Mesenchymal stem cell (in vitro differentiated cells and primary cell): ENCODE measurements at regions not wholly inside any gene's neighbourhood (a gene's known extent, or its start where the extent isn't known, plus 50 kb on each side); places are given as distances from the start of the nearest gene placed in this dataset.

Source experiments
- DNase-seq: peaks from one replicate; pipeline ENCODE4 v3.0.0-alpha.2; 2013
- H2AFZ ChIP-seq: one replicate; pipeline ENCODE4 v1.6.1; 2013; ENCODE audit warnings: low read depth, mild to moderate bottlenecking, control low read depth, inconsistent platforms, low read length, moderate library complexity
- H2AK5ac ChIP-seq: 2 replicates; pipeline ENCODE4 v1.6.1; 2013; ENCODE audit warnings: low read length, moderate library complexity, mild to moderate bottlenecking, inconsistent platforms; ENCODE audit not compliant: severe bottlenecking
- H2BK120ac ChIP-seq: one replicate; pipeline ENCODE4 v1.6.1; 2013; ENCODE audit warnings: low read depth, mild to moderate bottlenecking, inconsistent platforms, low read length, moderate library complexity
- H2BK12ac ChIP-seq, 2 experiments: one replicate each; pipeline ENCODE4 v1.6.1; 2013; ENCODE audit warnings: inconsistent platforms in 2 of 2, low read length in 2 of 2, mild to moderate bottlenecking in 2 of 2, moderate library complexity in 2 of 2, control low read depth in 1 of 2
- H2BK15ac ChIP-seq: one replicate; pipeline ENCODE4 v1.6.1; 2013; ENCODE audit warnings: mild to moderate bottlenecking, low read depth, inconsistent platforms; ENCODE audit not compliant: poor library complexity, severe bottlenecking
- H2BK5ac ChIP-seq: 2 replicates; pipeline ENCODE4 v1.6.1; 2013; ENCODE audit warnings: low read depth, mild to moderate bottlenecking, low read length, control low read depth, inconsistent platforms; ENCODE audit not compliant: poor library complexity, severe bottlenecking
- H3K14ac ChIP-seq, 2 experiments: one replicate each; pipeline ENCODE4 v1.6.1; 2013; ENCODE audit warnings: inconsistent platforms in 2 of 2, low read length in 2 of 2, control low read depth in 1 of 2, mild to moderate bottlenecking in 1 of 2, moderate library complexity in 1 of 2
- H3K18ac ChIP-seq, 2 experiments: one replicate each; pipeline ENCODE4 v1.6.1; 2013; ENCODE audit warnings: inconsistent platforms in 2 of 2, low read length in 2 of 2, control low read depth in 1 of 2, low read depth in 1 of 2, mild to moderate bottlenecking in 1 of 2
- H3K23ac ChIP-seq, 2 experiments: one replicate each; pipeline ENCODE4 v1.6.1; 2013; ENCODE audit warnings: inconsistent platforms in 2 of 2, low read length in 2 of 2, mild to moderate bottlenecking in 2 of 2, moderate library complexity in 2 of 2, control low read depth in 1 of 2
- H3K27ac ChIP-seq: 2 replicates; pipeline ENCODE4 v1.5.1; 2013; ENCODE audit warnings: mild to moderate bottlenecking, moderate library complexity, low read length, control low read depth, inconsistent platforms; ENCODE audit not compliant: poor library complexity, severe bottlenecking
- H3K27me3 ChIP-seq, 2 experiments: 2 replicates each; pipeline versions ENCODE4 v1.6.1 to v1.7.0; 2013; ENCODE audit warnings: low read length in 2 of 2, mild to moderate bottlenecking in 2 of 2, moderate library complexity in 2 of 2, control low read depth in 1 of 2, inconsistent platforms in 1 of 2; ENCODE audit not compliant: control insufficient read depth in 1 of 2, insufficient read depth in 1 of 2
- H3K36me3 ChIP-seq, 2 experiments: 2 replicates each; pipeline versions ENCODE4 v1.6.1 to v1.7.0; 2013; ENCODE audit warnings: low read length in 2 of 2, control low read depth in 1 of 2, inconsistent platforms in 1 of 2, low read depth in 1 of 2, mild to moderate bottlenecking in 1 of 2; ENCODE audit not compliant: insufficient read depth in 2 of 2, control insufficient read depth in 1 of 2
- H3K4ac ChIP-seq, 2 experiments: one replicate each; pipeline ENCODE4 v1.6.1; 2013; ENCODE audit warnings: inconsistent platforms in 2 of 2, low read length in 2 of 2, mild to moderate bottlenecking in 2 of 2, moderate library complexity in 2 of 2, control low read depth in 1 of 2, low read depth in 1 of 2
- H3K4me1 ChIP-seq: 2 replicates; pipeline ENCODE4 v1.6.1; 2013; ENCODE audit warnings: low read depth, low read length, control low read depth; ENCODE audit not compliant: control insufficient read depth, insufficient read depth
- H3K4me2 ChIP-seq: 2 replicates; pipeline ENCODE4 v1.6.1; 2013; ENCODE audit warnings: low read length, mild to moderate bottlenecking, inconsistent platforms; ENCODE audit not compliant: poor library complexity, severe bottlenecking
- H3K4me3 ChIP-seq, 2 experiments: 2 replicates each; pipeline versions ENCODE4 v1.5.1 to v1.7.0; 2013; ENCODE audit warnings: low read length in 2 of 2, mild to moderate bottlenecking in 2 of 2, control low read depth in 1 of 2, low read depth in 1 of 2; ENCODE audit not compliant: insufficient read depth in 1 of 2
- H3K79me1 ChIP-seq: replicated peaks from 2 replicates; pipeline ENCODE4 v1.6.1; 2013; ENCODE audit warnings: mild to moderate bottlenecking, control low read depth, low read length, inconsistent platforms; ENCODE audit not compliant: poor library complexity, severe bottlenecking
- H3K9ac ChIP-seq: 2 replicates; pipeline ENCODE4 v1.7.0; 2013; ENCODE audit warnings: mild to moderate bottlenecking, low read length, moderate library complexity
- H3K9me3 ChIP-seq: 2 replicates; pipeline ENCODE4 v1.7.0; 2013; ENCODE audit warnings: mild to moderate bottlenecking, low read length; ENCODE audit not compliant: control insufficient read depth
- H4K8ac ChIP-seq: one replicate; pipeline ENCODE4 v1.6.1; 2013; ENCODE audit warnings: inconsistent platforms, mild to moderate bottlenecking, low read length, moderate library complexity
- H4K91ac ChIP-seq: one replicate; pipeline ENCODE4 v1.6.1; 2013; ENCODE audit warnings: mild to moderate bottlenecking, low read length, inconsistent platforms
- WGBS: methylation state at CpG from one replicate; pipeline ENCODE4 v1.1.7; 2013; ENCODE audit warnings: mixed read lengths; 5-methylcytosine and 5-hydroxymethylcytosine counted together

DNA sequence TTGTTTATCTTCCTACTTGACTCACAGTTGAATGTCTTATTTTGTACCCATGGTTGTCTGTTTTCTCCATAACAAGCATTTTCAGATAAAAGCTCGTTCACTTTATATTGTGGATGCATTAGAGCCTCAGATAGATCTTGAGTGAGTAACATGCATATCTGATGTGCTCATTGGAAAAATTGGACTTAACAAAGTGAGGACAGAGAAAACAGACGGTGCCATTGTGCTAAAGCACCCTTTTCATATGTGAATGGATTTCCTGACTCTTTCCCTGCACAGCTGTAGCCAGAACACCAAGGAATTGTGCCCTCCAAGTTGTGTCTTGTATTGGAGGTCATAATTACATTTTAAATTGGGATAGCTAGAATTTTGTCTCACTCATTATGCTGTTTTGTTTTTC is 325.8 kb upstream of the MEF2C start:
- Histone ChIP-seq H3K9me3 (no peaks in the 10 kb centered on the region), H3K23ac (no peak overlapping the region), H3K9ac (no peak overlapping the region), H3K27ac (no peak overlapping the region), H4K91ac (no peak overlapping the region), H4K8ac (no peak overlapping the region), H3K79me1 (no peaks in the 10 kb centered on the region), H2BK12ac (no peak overlapping the region), H3K18ac (no peak overlapping the region), H3K4me2 (no peak overlapping the region), H3K4ac (no peak overlapping the region), H3K4me3 (no peak overlapping the region), H3K27me3 (no peaks in the 10 kb centered on the region), H2BK15ac (no peak overlapping the region), H2BK5ac (no peak overlapping the region), H3K36me3 (no peaks in the 10 kb centered on the region), H2AK5ac (no peak overlapping the region), H3K14ac (no peak overlapping the region), H3K4me1 (no peaks in the 10 kb centered on the region), H2AFZ (no peak overlapping the region), H2BK120ac (no peak overlapping the region)
- 65% methylated on average over 2 of the region's 2 CpGs for WGBS
- DNase-seq, result no peak

DNA sequence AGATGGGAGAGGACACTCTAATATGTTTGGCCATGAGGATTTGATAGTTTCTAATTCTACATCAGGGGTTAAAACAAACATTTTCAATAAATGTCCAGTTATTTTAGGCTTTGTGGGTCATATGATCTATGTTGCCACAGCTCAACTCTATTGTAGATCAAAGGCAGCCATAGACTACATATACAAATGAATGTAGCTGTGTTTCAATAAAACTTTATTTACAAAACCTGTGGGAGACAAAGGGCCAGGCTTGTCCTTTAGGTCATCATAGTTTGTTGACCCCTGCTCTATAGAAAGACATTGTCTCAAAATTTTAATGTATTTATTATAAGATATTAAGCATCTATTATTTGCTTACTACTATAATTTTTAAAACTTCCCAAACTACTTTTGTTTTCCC is 325.4 kb upstream of the MEF2C start:
- H2BK15ac ChIP-seq, result no peak overlapping the region

DNA sequence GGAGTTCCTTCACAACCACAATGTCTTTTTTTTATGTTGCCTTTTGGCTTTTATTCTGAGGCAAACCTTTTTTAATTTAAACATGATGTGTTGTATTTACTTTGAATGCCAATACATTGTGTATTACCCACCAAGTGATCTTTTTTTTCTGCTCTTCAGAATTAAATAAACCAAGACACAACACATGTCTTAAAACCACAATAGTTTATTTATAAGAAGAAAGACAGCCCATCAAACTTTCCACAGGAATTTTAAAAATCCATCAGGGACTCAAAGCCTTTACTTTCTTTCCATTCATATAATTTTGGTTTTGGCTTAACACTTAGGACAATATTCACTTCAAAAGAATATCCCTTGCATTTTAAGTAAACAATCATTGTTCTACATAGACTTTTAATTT is 321.8 kb upstream of the MEF2C start:
- no peak for DNase-seq
- no peak overlapping the region for H2BK15ac ChIP-seq
- H2BK5ac ChIP-seq, result no peak overlapping the region
- H3K36me3 ChIP-seq, result no peaks in the 10 kb centered on the region
- no peaks in the 10 kb centered on the region for H3K79me1 ChIP-seq
- no peak overlapping the region for H3K27ac ChIP-seq
- no peaks in the 10 kb centered on the region for H3K4me1 ChIP-seq
- no peak overlapping the region for H3K4ac ChIP-seq
- no peak overlapping the region for H3K18ac ChIP-seq
- H3K4me2 ChIP-seq, result no peak overlapping the region
- no peak overlapping the region for H3K14ac ChIP-seq
- no peak overlapping the region for H2AK5ac ChIP-seq
- H3K9me3 ChIP-seq, result peaks cover 9% of the 10 kb centered on the region
- no peaks in the 10 kb centered on the region for H3K27me3 ChIP-seq
- no peak overlapping the region for H3K23ac ChIP-seq
- H4K91ac ChIP-seq, result no peak overlapping the region
- H2BK120ac ChIP-seq, result no peak overlapping the region
- no peak overlapping the region for H4K8ac ChIP-seq
- no peak overlapping the region for H3K4me3 ChIP-seq
- H2AFZ ChIP-seq, result no peak overlapping the region
- H3K9ac ChIP-seq, result no peak overlapping the region
- no peak overlapping the region for H2BK12ac ChIP-seq

More for the DNA sequence above, 325.4 kb upstream of the MEF2C start:
- Histone ChIP-seq H3K4me2 (no peak overlapping the region), H4K8ac (no peak overlapping the region), H3K4me1 (no peaks in the 10 kb centered on the region), H4K91ac (no peak overlapping the region), H3K4ac (no peak overlapping the region), H2AK5ac (no peak overlapping the region), H3K79me1 (no peaks in the 10 kb centered on the region), H2BK120ac (no peak overlapping the region), H3K9me3 (no peaks in the 10 kb centered on the region), H3K4me3 (no peak overlapping the region), H3K27ac (no peak overlapping the region), H2BK5ac (no peak overlapping the region), H3K27me3 (no peaks in the 10 kb centered on the region), H3K36me3 (no peaks in the 10 kb centered on the region), H3K9ac (no peak overlapping the region), H3K18ac (no peak overlapping the region), H2BK12ac (no peak overlapping the region), H2AFZ (no peak overlapping the region), H3K23ac (no peak overlapping the region), H3K14ac (no peak overlapping the region)
- no peak for DNase-seq

DNA sequence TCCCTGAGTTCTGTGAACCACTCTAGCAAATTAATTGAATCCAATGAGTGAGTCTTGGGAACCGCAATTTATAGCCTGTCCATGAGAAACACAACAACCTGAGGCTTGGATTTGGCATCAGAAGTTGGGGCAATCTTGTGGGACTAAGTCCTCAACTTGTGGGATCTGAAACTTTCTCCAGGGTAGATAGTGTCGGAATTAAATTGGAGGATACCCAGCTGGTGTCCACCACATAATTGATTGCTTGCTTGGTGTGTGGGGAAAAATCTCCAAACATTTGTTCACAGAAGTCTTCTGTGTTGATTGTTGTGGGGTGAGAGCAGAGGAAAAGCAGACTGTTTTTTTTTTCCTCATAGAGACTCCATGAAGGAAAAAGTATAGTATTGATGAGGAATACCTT is 320.6 kb upstream of the MEF2C start:
- 96% methylated on average over 2 of the region's 2 CpGs for WGBS
- no peak overlapping the region for H2BK120ac ChIP-seq

More for the DNA sequence above, 320.6 kb upstream of the MEF2C start:
- H3K79me1 ChIP-seq, result no peaks in the 10 kb centered on the region
- H3K18ac ChIP-seq, result no peak overlapping the region
- H4K91ac ChIP-seq, result no peak overlapping the region
- no peaks in the 10 kb centered on the region for H3K36me3 ChIP-seq
- H3K9ac ChIP-seq, result no peak overlapping the region
- no peak overlapping the region for H3K4ac ChIP-seq
- no peak overlapping the region for H3K4me3 ChIP-seq
- H3K9me3 ChIP-seq, result peaks cover 20% of the 10 kb centered on the region
- H4K8ac ChIP-seq, result no peak overlapping the region
- H2AK5ac ChIP-seq, result no peak overlapping the region
- no peak overlapping the region for H2AFZ ChIP-seq
- H2BK15ac ChIP-seq, result no peak overlapping the region
- no peak overlapping the region for H3K27ac ChIP-seq
- no peak overlapping the region for H3K23ac ChIP-seq
- H3K27me3 ChIP-seq, result no peaks in the 10 kb centered on the region
- H3K4me1 ChIP-seq, result no peaks in the 10 kb centered on the region
- H3K4me2 ChIP-seq, result no peak overlapping the region
- no peak for DNase-seq
- H2BK5ac ChIP-seq, result no peak overlapping the region
- H2BK12ac ChIP-seq, result no peak overlapping the region
- no peak overlapping the region for H3K14ac ChIP-seq
